ENCODE measurements at regions not wholly inside any gene's neighbourhood (a gene's known extent, or its start where the extent isn't known, plus 50 kb on each side); places are given as distances from the start of the nearest gene placed in this dataset.

GRCh38 chr15:70195171-70195570, 97.5 kb upstream of the TLE3 start:
- peaks cover 8% of the 10 kb centered on the region for H3F3A ChIP-seq (ENCODE audit: low read depth)
- DNase-seq (ENCODE audit: low spot score) = no peak
- Mint-ChIP-seq H3K4me3 (no peak overlapping the region), H3K4me1 (peaks cover 43% of the 10 kb centered on the region), H3K27me3 (ENCODE audit: insufficient read depth, low read depth) (peaks cover 6% of the 10 kb centered on the region), H3K27ac (no peak overlapping the region), H3K36me3 (no peaks in the 10 kb centered on the region), H3K9me3 (peaks cover 10% of the 10 kb centered on the region)
- H3K27ac ChIP-seq = no peak overlapping the region
- H3K9ac ChIP-seq = no peak overlapping the region
- no peak overlapping the region for H3K4me2 ChIP-seq
- H3K4me3 ChIP-seq = no peak overlapping the region
- H3K9me3 ChIP-seq (ENCODE audit: low read depth) = no peaks in the 10 kb centered on the region
- TF ChIP-seq EZH2 (IDR thresholded peaks at IDR 0.05) = no peak
- TF ChIP-seq EZH2phosphoT487 (IDR thresholded peaks at IDR 0.05) = no peak
- TF ChIP-seq, protein P1, sequence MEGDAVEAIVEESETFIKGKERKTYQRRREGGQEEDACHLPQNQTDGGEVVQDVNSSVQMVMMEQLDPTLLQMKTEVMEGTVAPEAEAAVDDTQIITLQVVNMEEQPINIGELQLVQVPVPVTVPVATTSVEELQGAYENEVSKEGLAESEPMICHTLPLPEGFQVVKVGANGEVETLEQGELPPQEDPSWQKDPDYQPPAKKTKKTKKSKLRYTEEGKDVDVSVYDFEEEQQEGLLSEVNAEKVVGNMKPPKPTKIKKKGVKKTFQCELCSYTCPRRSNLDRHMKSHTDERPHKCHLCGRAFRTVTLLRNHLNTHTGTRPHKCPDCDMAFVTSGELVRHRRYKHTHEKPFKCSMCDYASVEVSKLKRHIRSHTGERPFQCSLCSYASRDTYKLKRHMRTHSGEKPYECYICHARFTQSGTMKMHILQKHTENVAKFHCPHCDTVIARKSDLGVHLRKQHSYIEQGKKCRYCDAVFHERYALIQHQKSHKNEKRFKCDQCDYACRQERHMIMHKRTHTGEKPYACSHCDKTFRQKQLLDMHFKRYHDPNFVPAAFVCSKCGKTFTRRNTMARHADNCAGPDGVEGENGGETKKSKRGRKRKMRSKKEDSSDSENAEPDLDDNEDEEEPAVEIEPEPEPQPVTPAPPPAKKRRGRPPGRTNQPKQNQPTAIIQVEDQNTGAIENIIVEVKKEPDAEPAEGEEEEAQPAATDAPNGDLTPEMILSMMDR (IDR thresholded peaks at IDR 0.05) = no peak
- H3K79me2 ChIP-seq (ENCODE audit: low read depth) = no peaks in the 10 kb centered on the region
- no peaks in the 10 kb centered on the region for H3K27me3 ChIP-seq
- H4K20me1 ChIP-seq (ENCODE audit: low read depth) = no peaks in the 10 kb centered on the region
- no peak overlapping the region for H2AFZ ChIP-seq (replicated peaks)
- no peaks in the 10 kb centered on the region for H3K36me3 ChIP-seq
- H3K4me1 ChIP-seq = peaks cover 28% of the 10 kb centered on the region

- peaks cover 44% of the 10 kb centered on the region for H3K4me1 Mint-ChIP-seq
Measured at GRCh38 chr15:70194266-70194665, 96.5 kb upstream of the TLE3 start.

GRCh38 chr15:70193734-70194133, 96.0 kb upstream of the TLE3 start:
- Histone ChIP-seq H3K4me1 (peaks cover 27% of the 10 kb centered on the region), H3K79me2 (ENCODE audit: low read depth) (no peaks in the 10 kb centered on the region), H4K20me1 (ENCODE audit: low read depth) (no peaks in the 10 kb centered on the region), H3F3A (ENCODE audit: low read depth) (peaks cover 8% of the 10 kb centered on the region), H3K4me2 (no peak overlapping the region), H3K36me3 (no peaks in the 10 kb centered on the region), H3K9ac (no peak overlapping the region), H3K27me3 (no peaks in the 10 kb centered on the region), H3K4me3 (no peak overlapping the region), H3K9me3 (ENCODE audit: low read depth) (no peaks in the 10 kb centered on the region), H2AFZ (replicated peaks) (no peak overlapping the region), H3K27ac (no peak overlapping the region)
- H3K27me3 Mint-ChIP-seq (ENCODE audit: insufficient read depth, low read depth) = peaks cover 6% of the 10 kb centered on the region
- H3K9me3 Mint-ChIP-seq = peaks cover 10% of the 10 kb centered on the region
- DNase-seq (ENCODE audit: low spot score) = no peak
- H3K4me1 Mint-ChIP-seq = peaks cover 44% of the 10 kb centered on the region
- no peak for TF ChIP-seq EZH2phosphoT487 (IDR thresholded peaks at IDR 0.05)
- TF ChIP-seq, protein P1 (IDR thresholded peaks at IDR 0.05) = no peak
- TF ChIP-seq EZH2 (IDR thresholded peaks at IDR 0.05) = no peak
- H3K4me3 Mint-ChIP-seq = no peak overlapping the region
- no peaks in the 10 kb centered on the region for H3K36me3 Mint-ChIP-seq
- H3K27ac Mint-ChIP-seq = peak overlapping the region; percentile 91

More at GRCh38 chr15:70194266-70194665, 96.5 kb upstream of the TLE3 start:
- H3K9me3 Mint-ChIP-seq = peaks cover 10% of the 10 kb centered on the region
- Histone ChIP-seq H3K9ac (no peak overlapping the region), H3K27ac (no peak overlapping the region), H3K4me1 (peaks cover 27% of the 10 kb centered on the region), H3K36me3 (no peaks in the 10 kb centered on the region), H3K4me2 (no peak overlapping the region), H3K9me3 (ENCODE audit: low read depth) (no peaks in the 10 kb centered on the region), H3F3A (ENCODE audit: low read depth) (peaks cover 8% of the 10 kb centered on the region), H2AFZ (replicated peaks) (no peak overlapping the region), H3K4me3 (no peak overlapping the region), H3K79me2 (ENCODE audit: low read depth) (no peaks in the 10 kb centered on the region), H3K27me3 (no peaks in the 10 kb centered on the region), H4K20me1 (ENCODE audit: low read depth) (no peaks in the 10 kb centered on the region)
- H3K27me3 Mint-ChIP-seq (ENCODE audit: insufficient read depth, low read depth) = peaks cover 6% of the 10 kb centered on the region
- TF ChIP-seq EZH2 (IDR thresholded peaks at IDR 0.05) (no peak), EZH2phosphoT487 (IDR thresholded peaks at IDR 0.05) (no peak)
- TF ChIP-seq, protein P1 (IDR thresholded peaks at IDR 0.05) = no peak
- no peak overlapping the region for H3K4me3 Mint-ChIP-seq
- H3K27ac Mint-ChIP-seq = no peak overlapping the region
- H3K36me3 Mint-ChIP-seq = no peaks in the 10 kb centered on the region
- no peak for DNase-seq (ENCODE audit: low spot score)
